Mesodermal cell (in vitro differentiated cells): ENCODE measurements at regions not wholly inside any gene's neighbourhood (a gene's known extent, or its start where the extent isn't known, plus 50 kb on each side); places are given as distances from the start of the nearest gene placed in this dataset.

ENCODE experiments used
- H3K27ac ChIP-seq: 2 replicates; pipeline ENCODE4 v1.7.0; 2013; ENCODE audit warnings: mild to moderate bottlenecking, low read depth, low read length, moderate library complexity; ENCODE audit not compliant: severe bottlenecking
- H3K36me3 ChIP-seq: 2 replicates; pipeline ENCODE4 v1.7.1; 2013; ENCODE audit warnings: mild to moderate bottlenecking, low read length, moderate library complexity; ENCODE audit not compliant: control insufficient read depth, insufficient read depth
- H3K4me1 ChIP-seq: one replicate; pipeline ENCODE4 v1.7.1; 2013; ENCODE audit warnings: mild to moderate bottlenecking, low read length; ENCODE audit not compliant: insufficient read depth, control insufficient read depth, poor library complexity, severe bottlenecking
- H3K4me3 ChIP-seq: 2 replicates; pipeline ENCODE4 v1.7.0; 2013; ENCODE audit warnings: low read length, control low read depth, mild to moderate bottlenecking; ENCODE audit not compliant: insufficient read depth, poor library complexity, severe bottlenecking; ENCODE audit errors: extremely low read depth
- H3K9me3 ChIP-seq: 2 replicates; pipeline ENCODE4 v1.7.1; 2013; ENCODE audit warnings: mild to moderate bottlenecking, low read length, moderate library complexity; ENCODE audit not compliant: control insufficient read depth
- WGBS, 2 experiments: methylation state at CpG; one replicate each; pipeline ENCODE4 v1.1.5; 2013; ENCODE audit warnings: missing lambda C conversion rate in 2 of 2; ENCODE audit not compliant: insufficient coverage in 2 of 2; 5-methylcytosine and 5-hydroxymethylcytosine counted together

DNA sequence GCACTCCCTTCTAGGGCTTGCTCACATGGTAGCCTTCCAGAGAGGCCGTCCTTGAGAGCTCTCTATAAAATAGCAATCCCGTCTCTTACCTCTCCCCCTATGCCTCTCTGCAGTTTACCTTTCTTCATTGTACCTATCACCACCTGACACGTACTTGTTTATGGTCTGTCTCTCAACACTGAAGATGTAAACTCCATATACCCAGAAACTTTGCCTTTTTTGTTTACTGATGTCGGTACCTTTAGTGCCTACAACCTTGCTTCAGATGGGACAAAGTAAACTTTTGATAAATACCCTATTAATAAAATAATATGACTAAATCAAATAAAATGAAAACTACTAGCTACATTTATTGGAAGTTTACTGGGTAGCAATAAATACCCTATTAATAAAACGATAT, 220.6 kb downstream of the GPAM start:
- Histone ChIP-seq H3K4me1 (no peaks in the 10 kb centered on the region), H3K9me3 (no peaks in the 10 kb centered on the region), H3K27ac (no peak overlapping the region), H3K4me3 (no peak overlapping the region), H3K36me3 (no peaks in the 10 kb centered on the region)
- WGBS, 2 experiments: 82% methylated on average over 3 of the region's 5 CpGs

- H3K4me1 ChIP-seq: no peaks in the 10 kb centered on the region
- H3K27ac ChIP-seq: no peak overlapping the region
- H3K4me3 ChIP-seq: no peak overlapping the region
- no peaks in the 10 kb centered on the region for H3K36me3 ChIP-seq
- H3K9me3 ChIP-seq: no peaks in the 10 kb centered on the region
- no CpG with 5 or more reads among the region's 1 CpG for WGBS, 2 experiments
Measured at GRCh38 chr10:111967116-111967515, 216.4 kb downstream of the GPAM start.

DNA sequence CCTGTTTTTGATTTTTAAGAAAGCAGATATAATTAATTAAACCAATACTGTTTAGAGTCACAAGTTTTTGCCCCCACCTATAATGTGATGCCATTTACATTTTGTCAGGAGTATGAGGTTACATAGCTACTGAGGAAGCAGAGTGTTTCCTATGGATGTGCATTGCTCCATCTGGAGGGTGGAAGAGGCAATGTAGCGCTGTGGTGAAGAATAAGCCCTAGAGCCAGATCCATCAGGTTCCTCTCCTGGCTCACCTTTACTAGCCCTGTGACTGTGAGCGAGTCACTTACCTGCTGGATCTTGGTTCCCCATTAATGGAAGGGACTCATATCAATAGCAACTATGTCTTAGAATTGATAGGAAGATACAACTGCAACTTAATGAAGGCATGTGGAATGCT, 216.0 kb downstream of the GPAM start:
- no CpG with 5 or more reads among the region's 2 CpGs for WGBS, 2 experiments
- no peak overlapping the region for H3K27ac ChIP-seq
- H3K36me3 ChIP-seq: no peaks in the 10 kb centered on the region
- no peaks in the 10 kb centered on the region for H3K4me1 ChIP-seq
- no peak overlapping the region for H3K4me3 ChIP-seq
- no peaks in the 10 kb centered on the region for H3K9me3 ChIP-seq

DNA sequence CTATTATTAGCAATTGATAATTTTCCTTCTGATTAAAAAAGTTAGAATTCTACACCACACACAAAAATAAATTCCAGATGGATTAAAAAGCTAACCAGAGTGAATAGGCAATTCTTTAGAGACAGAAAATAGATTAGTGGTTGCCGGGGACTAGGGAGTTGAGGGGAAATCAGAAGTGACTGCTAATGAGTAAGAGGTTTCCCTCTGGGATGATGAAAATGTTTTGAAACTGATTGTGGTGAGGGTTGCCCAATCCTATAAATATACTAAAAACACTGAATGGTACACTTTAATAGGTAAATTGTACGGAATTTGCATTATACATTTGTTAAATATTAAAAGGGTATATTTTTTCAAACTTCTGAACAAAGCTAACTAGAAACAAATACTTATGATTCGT, 214.9 kb downstream of the GPAM start:
- H3K27ac ChIP-seq: no peak overlapping the region
- no peaks in the 10 kb centered on the region for H3K36me3 ChIP-seq
- no CpG with 5 or more reads among the region's 3 CpGs for WGBS, 2 experiments
- no peak overlapping the region for H3K4me3 ChIP-seq
- no peaks in the 10 kb centered on the region for H3K9me3 ChIP-seq
- H3K4me1 ChIP-seq: no peaks in the 10 kb centered on the region

DNA sequence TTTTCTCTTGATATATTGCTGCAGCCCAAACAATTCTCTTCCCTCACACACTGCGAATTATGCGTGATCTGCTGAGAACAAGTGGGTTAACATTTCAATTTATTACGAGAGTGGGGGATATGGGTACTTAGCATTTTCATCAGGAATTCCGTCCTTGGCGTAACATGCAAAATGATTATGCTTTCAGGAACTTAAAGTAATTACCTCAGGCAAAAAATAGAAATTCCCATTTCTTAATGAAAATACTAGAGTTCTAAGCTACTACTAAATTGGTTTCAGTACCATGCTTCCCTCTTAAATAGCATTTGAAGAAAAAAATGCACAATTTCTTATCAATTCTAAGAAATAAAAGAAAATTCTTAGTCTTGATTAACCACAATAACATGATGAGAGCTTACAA, 213.5 kb downstream of the GPAM start:
- Histone ChIP-seq H3K36me3 (no peaks in the 10 kb centered on the region), H3K4me1 (no peaks in the 10 kb centered on the region), H3K27ac (no peak overlapping the region), H3K9me3 (no peaks in the 10 kb centered on the region), H3K4me3 (no peak overlapping the region)
- WGBS, 2 experiments: 100% methylated on average over 2 of the region's 5 CpGs; no CpG with 5 or more reads in 1 of the 2 experiments

GRCh38 chr10:111972109-111972508, 211.5 kb downstream of the GPAM start:
- H3K36me3 ChIP-seq: no peaks in the 10 kb centered on the region
- H3K4me3 ChIP-seq: no peak overlapping the region
- H3K27ac ChIP-seq: no peak overlapping the region
- H3K4me1 ChIP-seq: no peaks in the 10 kb centered on the region
- WGBS, 2 experiments: 100% methylated on average over 2 to 3 of the region's 5 CpGs
- no peaks in the 10 kb centered on the region for H3K9me3 ChIP-seq

GRCh38 chr10:111973306-111973705, 210.3 kb downstream of the GPAM start:
- no peak overlapping the region for H3K4me3 ChIP-seq
- no peaks in the 10 kb centered on the region for H3K36me3 ChIP-seq
- H3K4me1 ChIP-seq: no peaks in the 10 kb centered on the region

DNA sequence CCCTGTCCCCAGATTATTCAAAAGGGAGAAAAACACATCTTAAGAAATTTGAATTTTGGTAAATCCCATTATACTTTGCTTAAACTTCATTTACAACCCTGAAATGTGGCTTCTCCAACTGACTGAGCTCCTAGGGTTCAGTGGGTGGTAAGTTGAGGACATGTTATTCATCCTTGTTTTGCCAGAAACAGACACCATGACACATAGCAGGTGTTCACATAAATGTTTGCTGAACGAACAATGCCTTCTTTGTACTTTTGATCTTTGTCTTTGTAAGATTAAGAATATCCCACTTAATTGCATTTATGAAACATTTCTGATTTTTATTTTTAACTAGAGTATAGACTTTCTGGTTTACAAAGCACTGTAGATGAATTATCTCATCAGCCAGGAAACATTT, 209.7 kb downstream of the GPAM start:
- WGBS, 2 experiments: no CpG with 5 or more reads among the region's 1 CpG
- H3K36me3 ChIP-seq: no peaks in the 10 kb centered on the region
- no peak overlapping the region for H3K27ac ChIP-seq
- H3K9me3 ChIP-seq: no peaks in the 10 kb centered on the region
- no peak overlapping the region for H3K4me3 ChIP-seq
- no peaks in the 10 kb centered on the region for H3K4me1 ChIP-seq

More at GRCh38 chr10:111973306-111973705, 210.3 kb downstream of the GPAM start:
- Histone ChIP-seq H3K27ac (no peak overlapping the region), H3K9me3 (no peaks in the 10 kb centered on the region)
- WGBS, 2 experiments: 100% methylated on average over 1 of the region's 2 CpGs; no CpG with 5 or more reads in 1 of the 2 experiments

- Histone ChIP-seq H3K4me1 (no peaks in the 10 kb centered on the region), H3K9me3 (no peaks in the 10 kb centered on the region), H3K27ac (no peak overlapping the region), H3K4me3 (no peak overlapping the region), H3K36me3 (no peaks in the 10 kb centered on the region)
- WGBS, 2 experiments: 62 to 77% methylated on average over 3 to 4 of the region's 4 CpGs
Measured at GRCh38 chr10:111974325-111974724, 209.2 kb downstream of the GPAM start.

GRCh38 chr10:111976557-111976956, 207.0 kb downstream of the GPAM start:
- no peaks in the 10 kb centered on the region for H3K36me3 ChIP-seq
- H3K27ac ChIP-seq: no peak overlapping the region
- WGBS, 2 experiments: 84 to 93% methylated on average over 2 of the region's 2 CpGs
- no peaks in the 10 kb centered on the region for H3K9me3 ChIP-seq
- no peak overlapping the region for H3K4me3 ChIP-seq
- no peaks in the 10 kb centered on the region for H3K4me1 ChIP-seq

- no peak overlapping the region for H3K27ac ChIP-seq
- H3K4me1 ChIP-seq: no peaks in the 10 kb centered on the region
- H3K4me3 ChIP-seq: no peak overlapping the region
- no peaks in the 10 kb centered on the region for H3K36me3 ChIP-seq
- 87 to 100% methylated on average over 2 to 4 of the region's 6 CpGs for WGBS, 2 experiments
- H3K9me3 ChIP-seq: no peaks in the 10 kb centered on the region
Measured at GRCh38 chr10:111984057-111984456, 199.5 kb downstream of the GPAM start.

DNA sequence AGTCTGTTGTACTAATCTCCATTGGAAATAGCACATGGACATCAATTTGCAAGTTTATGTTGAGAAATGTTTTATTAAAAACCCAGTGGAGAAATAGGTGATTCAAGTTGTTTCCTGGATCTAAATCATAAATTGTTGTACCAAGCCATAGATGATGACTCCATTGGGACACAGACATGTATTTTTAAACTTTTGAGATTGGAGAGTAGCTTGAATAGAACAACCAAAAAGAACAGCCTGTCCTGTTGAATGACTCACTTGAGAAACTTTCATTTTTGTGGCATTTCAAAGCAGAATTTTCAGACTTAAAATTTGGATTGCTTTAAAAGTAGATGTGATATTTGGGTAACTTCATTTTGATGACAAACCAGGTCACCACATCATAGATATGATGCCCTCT, 197.5 kb downstream of the GPAM start:
- no peak overlapping the region for H3K27ac ChIP-seq

More for the DNA sequence above, 197.5 kb downstream of the GPAM start:
- Histone ChIP-seq H3K36me3 (no peaks in the 10 kb centered on the region), H3K4me3 (no peak overlapping the region), H3K4me1 (no peaks in the 10 kb centered on the region), H3K9me3 (no peaks in the 10 kb centered on the region)
